T-helper 2 cell treated with Interferon-gamma antibody and Interleukin-4, amounts not matched to agents 100 ng/mL and 5 ng/mL, for 36 hours (primary cell): ENCODE measurements at regions not wholly inside any gene's neighbourhood (a gene's known extent, or its start where the extent isn't known, plus 50 kb on each side); places are given as distances from the start of the nearest gene placed in this dataset.

Experiments
- intact Hi-C: fragments of 100-400 bp; cut with micrococcal nuclease; formaldehyde crosslinking; loops from one replicate; pipeline ENCODE4 v1.15.1; 2023

GRCh38 chr13:72456486-72456885, 270.9 kb downstream of the MZT1 start:
- intact Hi-C loops = no loop called here

- intact Hi-C loops = no loop called here
Measured at GRCh38 chr13:72453161-72453560, 274.3 kb downstream of the MZT1 start.

GRCh38 chr13:72448082-72448481, 279.3 kb downstream of the MZT1 start:
- intact Hi-C loops = no loop called here

- intact Hi-C loops = no loop called here
Measured at GRCh38 chr13:72444999-72445398, 282.4 kb downstream of the MZT1 start.

GRCh38 chr13:72437458-72437857, 290.0 kb downstream of the MZT1 start:
- intact Hi-C loops = no loop called here

GRCh38 chr13:72435251-72435650, 292.2 kb downstream of the MZT1 start:
- intact Hi-C loops = no loop called here

GRCh38 chr13:72431981-72432682, 295.3 kb downstream of the MZT1 start:
- intact Hi-C loops = no loop called here

GRCh38 chr13:72430923-72431322, 296.5 kb downstream of the MZT1 start:
- intact Hi-C loops = no loop called here

- intact Hi-C loops = no loop called here
Measured at GRCh38 chr13:72427757-72428528, 299.5 kb downstream of the MZT1 start.

- intact Hi-C loops = no loop called here
Measured at GRCh38 chr13:72424059-72424458, 303.4 kb downstream of the MZT1 start.

GRCh38 chr13:72415817-72416216, 311.6 kb downstream of the MZT1 start:
- intact Hi-C loops = no loop called here

- intact Hi-C loops = no loop called here
Measured at GRCh38 chr13:72412481-72412880, 314.9 kb downstream of the MZT1 start.

GRCh38 chr13:72405441-72405840, 322.0 kb downstream of the MZT1 start:
- intact Hi-C loops = no loop called here

GRCh38 chr13:72403396-72404010, 323.9 kb downstream of the MZT1 start:
- intact Hi-C loops = no loop called here

- intact Hi-C loops = no loop called here
Measured at GRCh38 chr13:72400856-72401255, 326.6 kb downstream of the MZT1 start.

- intact Hi-C loops = no loop called here
Measured at GRCh38 chr13:72399351-72399750, 328.1 kb downstream of the MZT1 start.

- intact Hi-C loops = no loop called here
Measured at GRCh38 chr13:72397265-72397664, 330.2 kb downstream of the MZT1 start.

GRCh38 chr13:72390909-72391308, 336.5 kb downstream of the MZT1 start:
- intact Hi-C loops = no loop called here

GRCh38 chr13:72386138-72386684, 341.2 kb downstream of the MZT1 start:
- intact Hi-C loops = no loop called here

GRCh38 chr13:72384879-72385278, 342.6 kb downstream of the MZT1 start:
- intact Hi-C loops = no loop called here

- intact Hi-C loops = no loop called here
Measured at GRCh38 chr13:72384186-72384823, 343.1 kb downstream of the MZT1 start.

GRCh38 chr13:72383646-72384045, 343.8 kb downstream of the MZT1 start:
- intact Hi-C loops = no loop called here
